PC-3 (cell line): ENCODE measurements at regions not wholly inside any gene's neighbourhood (a gene's known extent, or its start where the extent isn't known, plus 50 kb on each side); places are given as distances from the start of the nearest gene placed in this dataset.

ENCODE experiments used
- ATAC-seq: fragments of 200-7000 bp; cut with Tn5 transposase; 2 replicates; pipeline ENCODE4 v1.9.1; 2020; ENCODE audit warnings: mild to moderate bottlenecking, moderate library complexity
- BruUV-seq: library from RNA; stranded (reverse); fragments of 400-500 nt; replicated peaks from 2 replicates; lab custom pipeline; 2021; lab: Mats Ljungman, UMichigan
- CTCF ChIA-PET: fragments of 300-600 bp; sonication (Branson Sonifier 250); formaldehyde crosslinking; loops from one replicate; lab custom pipeline; 2022; ENCODE audit warnings: antibody characterized with exemption; lab: Charles Lee
- POLR2A ChIA-PET: fragments of 300-600 bp; sonication (Branson Sonifier 250); formaldehyde crosslinking; loops from one replicate; lab custom pipeline; 2022; ENCODE audit warnings: antibody characterized with exemption; ENCODE audit not compliant: unreplicated experiment; lab: Charles Lee
- DNase-seq: peaks from one replicate; pipeline ENCODE4 v3.0.0-alpha.2; 2015
- H2AFZ ChIP-seq: fragments of 300-600 bp; sonication (generic); 2 replicates; pipeline ENCODE4 v1.6.0; 2016; ENCODE audit warnings: antibody characterized with exemption, low read length
- H3F3A ChIP-seq: fragments of 300-600 bp; sonication (generic); one replicate; pipeline ENCODE4 v1.6.0; 2017; ENCODE audit warnings: antibody characterized with exemption, low read length, control low read depth, mild to moderate bottlenecking; ENCODE audit not compliant: unreplicated experiment
- H3K27ac ChIP-seq: fragments of 300-600 bp; sonication (generic); 2 replicates; pipeline ENCODE4 v1.5.1; 2016; ENCODE audit warnings: mild to moderate bottlenecking, low read length
- H3K27me3 ChIP-seq: fragments of 300-600 bp; sonication (generic); 2 replicates; pipeline ENCODE4 v1.6.1; 2016; ENCODE audit warnings: low read length, mixed read lengths
- H3K36me3 ChIP-seq: fragments of 300-600 bp; sonication (generic); 2 replicates; pipeline ENCODE4 v1.6.1; 2016; ENCODE audit warnings: low read depth, mixed run types, low read length, mixed read lengths
- H3K4me1 ChIP-seq: fragments of 300-600 bp; sonication (generic); 2 replicates; pipeline ENCODE4 v1.5.1; 2016; ENCODE audit warnings: low read length; ENCODE audit not compliant: insufficient read depth
- H3K4me2 ChIP-seq: fragments of 300-600 bp; sonication (generic); 2 replicates; pipeline ENCODE4 v1.6.0; 2016; ENCODE audit warnings: low read length
- H3K4me3 ChIP-seq: fragments of 300-600 bp; sonication (generic); 2 replicates; pipeline ENCODE4 v1.5.1; 2016; ENCODE audit warnings: mild to moderate bottlenecking, low read length, mixed read lengths
- H3K79me2 ChIP-seq: fragments of 300-600 bp; sonication (generic); 2 replicates; pipeline ENCODE4 v1.6.1; 2017; ENCODE audit warnings: low read length, mixed read lengths
- H3K9ac ChIP-seq: fragments of 300-600 bp; sonication (generic); 2 replicates; pipeline ENCODE4 v1.6.0; 2016; ENCODE audit warnings: mild to moderate bottlenecking, low read length
- H3K9me2 ChIP-seq: fragments of 300-600 bp; sonication (generic); replicated peaks from 2 replicates; pipeline ENCODE4 v1.6.1; 2016; ENCODE audit warnings: mixed run types, low read length, mixed read lengths
- H3K9me3 ChIP-seq: fragments of 300-600 bp; sonication (generic); 2 replicates; pipeline ENCODE4 v1.6.1; 2016; ENCODE audit warnings: low read length, mixed read lengths
- H4K20me1 ChIP-seq: fragments of 300-600 bp; sonication (generic); 2 replicates; pipeline ENCODE4 v1.6.1; 2016; ENCODE audit warnings: low read length, mixed read lengths
- CTCF ChIP-seq: fragments of 300-600 bp; sonication (generic); conservative IDR thresholded peaks from 2 replicates; pipeline ENCODE4 v1.5.1; 2017; ENCODE audit warnings: antibody characterized with exemption, low read depth, mild to moderate bottlenecking, low read length
- EZH2 ChIP-seq: fragments of 300-600 bp; sonication (generic); IDR thresholded peaks from one replicate; pipeline ENCODE4 v1.6.1; 2017; ENCODE audit warnings: antibody characterized with exemption, mild to moderate bottlenecking, low read length; ENCODE audit not compliant: unreplicated experiment
- EZH2phosphoT487 ChIP-seq: fragments of 300-600 bp; sonication (generic); IDR thresholded peaks from 2 replicates; pipeline ENCODE4 v1.6.1; 2018; ENCODE audit warnings: mild to moderate bottlenecking, antibody characterized with exemption, low read length, borderline replicate concordance
- intact Hi-C: fragments of 100-400 bp; cut with micrococcal nuclease; formaldehyde crosslinking; loops from 2 replicates; pipeline ENCODE4 v1.9.0; 2023

- Histone ChIP-seq H3K27me3 (no peaks in the 10 kb centered on the region), H3K79me2 (no peaks in the 10 kb centered on the region), H2AFZ (no peak overlapping the region), H4K20me1 (no peaks in the 10 kb centered on the region), H3K4me2 (no peak overlapping the region), H3K36me3 (no peaks in the 10 kb centered on the region), H3F3A (no peaks in the 10 kb centered on the region), H3K27ac (no peak overlapping the region), H3K9ac (no peak overlapping the region), H3K9me2 (no peaks in the 10 kb centered on the region), H3K4me3 (no peak overlapping the region), H3K4me1 (no peaks in the 10 kb centered on the region), H3K9me3 (no peaks in the 10 kb centered on the region)
- ChIA-PET POLR2A (interaction anchor here (0.6 kb wide), 1 partner anchor 787 kb away, joined by 4 read pairs; no protein-coding TSS in a partner anchor), CTCF (no interaction called here)
- intact Hi-C loops = no loop called here
- TF ChIP-seq EZH2phosphoT487 (no peak), EZH2 (no peak), CTCF (no peak)
- DNase-seq = no peak
- no TSS peak for BruUV-seq
- no peak for ATAC-seq
Measured at GRCh38 chr15:38695249-38696108, 130.9 kb upstream of the RASGRP1 start.

- no peaks in the 10 kb centered on the region for H3K79me2 ChIP-seq
- no peaks in the 10 kb centered on the region for H3K9me2 ChIP-seq
- TF ChIP-seq EZH2phosphoT487 (no peak), CTCF (no peak), EZH2 (no peak)
- CTCF ChIA-PET = no interaction called here
- H4K20me1 ChIP-seq = no peaks in the 10 kb centered on the region
- no peak overlapping the region for H3K4me3 ChIP-seq
- DNase-seq (peak; percentile 24), ATAC-seq (peak; percentile 58)
- H3K9me3 ChIP-seq = no peaks in the 10 kb centered on the region
- H3K27me3 ChIP-seq = no peaks in the 10 kb centered on the region
- no peaks in the 10 kb centered on the region for H3K4me1 ChIP-seq
- no peaks in the 10 kb centered on the region for H3F3A ChIP-seq
- no peak overlapping the region for H3K27ac ChIP-seq
- no TSS peak for BruUV-seq
- no peak overlapping the region for H3K4me2 ChIP-seq
- intact Hi-C loops = no loop called here
- no peak overlapping the region for H3K9ac ChIP-seq
- POLR2A ChIA-PET = no interaction called here
- no peaks in the 10 kb centered on the region for H3K36me3 ChIP-seq
- H2AFZ ChIP-seq = no peak overlapping the region
Measured at GRCh38 chr15:38696109-38696727, 131.6 kb upstream of the RASGRP1 start.
